WTC11 (cell line): ENCODE measurements at regions not wholly inside any gene's neighbourhood (a gene's known extent, or its start where the extent isn't known, plus 50 kb on each side); places are given as distances from the start of the nearest gene placed in this dataset.

Experiments
- ATAC-seq: fragments of 200-7000 bp; cut with Tn5 transposase; 2 replicates; pipeline ENCODE4 v1.10.0; 2021; ENCODE audit warnings: mild to moderate bottlenecking, moderate library complexity
- CTCF ChIA-PET: fragments of 300-600 bp; sonication (Branson Sonifier 250); formaldehyde crosslinking; loops from one replicate; lab custom pipeline; 2021; ENCODE audit warnings: antibody characterized with exemption; lab: Charles Lee
- POLR2A ChIA-PET: fragments of 350-600 bp; sonication (Branson Sonifier 250); formaldehyde crosslinking; loops from one replicate; lab custom pipeline; 2021; ENCODE audit warnings: antibody characterized with exemption; lab: Charles Lee
- DNase-seq: peaks from one replicate; pipeline ENCODE4 v3.0.0; 2021; ENCODE audit warnings: low spot score
- H3K27ac Mint-ChIP-seq: 2 replicates; pipeline ENCODE4 v1.8.0; 2021; ENCODE audit warnings: mixed read lengths
- H3K27me3 Mint-ChIP-seq: 2 replicates; pipeline ENCODE4 v1.8.0; 2021; ENCODE audit warnings: low read depth, mild to moderate bottlenecking, moderate library complexity, mixed read lengths
- H3K36me3 Mint-ChIP-seq: 2 replicates; pipeline ENCODE4 v1.8.0; 2021; ENCODE audit warnings: mixed read lengths
- H3K4me1 Mint-ChIP-seq: 2 replicates; pipeline ENCODE4 v1.8.0; 2022; ENCODE audit warnings: mixed read lengths
- H3K4me3 Mint-ChIP-seq: 2 replicates; pipeline ENCODE4 v1.8.0; 2021; ENCODE audit warnings: mild to moderate bottlenecking, moderate library complexity, mixed read lengths
- H3K9me3 Mint-ChIP-seq: 2 replicates; pipeline ENCODE4 v1.8.0; 2021; ENCODE audit warnings: mixed read lengths
- ARID4B ChIP-seq: sonication (generic); formaldehyde crosslinking; IDR thresholded peaks from 2 replicates; pipeline ENCODE4 v1.8.0; 2023; ENCODE audit warnings: missing genetic modification reagents, mild to moderate bottlenecking, borderline replicate concordance
- ATF1 ChIP-seq: sonication (generic); formaldehyde crosslinking; IDR thresholded peaks from 2 replicates; pipeline ENCODE4 v1.8.1; 2023; ENCODE audit warnings: mild to moderate bottlenecking, moderate library complexity, missing genetic modification reagents
- CDX4 ChIP-seq: fragments of 250-450 bp; sonication (Bioruptor Pico); IDR thresholded peaks from 2 replicates; pipeline ENCODE4 v1.9.0; 2021; ENCODE audit warnings: moderate library complexity, mild to moderate bottlenecking, inconsistent platforms, borderline replicate concordance
- E2F5 ChIP-seq: sonication (generic); formaldehyde crosslinking; IDR thresholded peaks from 2 replicates; pipeline ENCODE4 v1.8.1; 2022; ENCODE audit warnings: mild to moderate bottlenecking, moderate library complexity, missing genetic modification reagents
- ETV6 ChIP-seq: sonication (generic); formaldehyde crosslinking; IDR thresholded peaks from 2 replicates; pipeline ENCODE4 v1.8.1; 2022; ENCODE audit warnings: mild to moderate bottlenecking, missing genetic modification reagents
- GABPB1 ChIP-seq: sonication (generic); formaldehyde crosslinking; IDR thresholded peaks from 2 replicates; pipeline ENCODE4 v1.8.1; 2023; ENCODE audit warnings: mild to moderate bottlenecking, missing genetic modification reagents
- GRHL2 ChIP-seq: fragments of 250-450 bp; sonication (Bioruptor Pico); IDR thresholded peaks from 2 replicates; pipeline ENCODE4 v1.8.0; 2022; ENCODE audit warnings: mild to moderate bottlenecking, moderate library complexity; ENCODE audit not compliant: insufficient replicate concordance, severe bottlenecking
- HMGXB4 ChIP-seq: sonication (generic); formaldehyde crosslinking; IDR thresholded peaks from 2 replicates; pipeline ENCODE4 v1.8.1; 2023; ENCODE audit warnings: mild to moderate bottlenecking, moderate library complexity, missing genetic modification reagents
- JAZF1 ChIP-seq: fragments of 250-450 bp; sonication (Bioruptor Pico); IDR thresholded peaks from 2 replicates; pipeline ENCODE4 v1.9.0; 2021; ENCODE audit warnings: moderate library complexity, mild to moderate bottlenecking, inconsistent platforms
- TCF7 ChIP-seq: sonication (generic); formaldehyde crosslinking; IDR thresholded peaks from 2 replicates; pipeline ENCODE4 v1.8.0; 2022; ENCODE audit warnings: mild to moderate bottlenecking, low read depth, missing genetic modification reagents, moderate library complexity
- USF1 ChIP-seq: sonication (generic); formaldehyde crosslinking; IDR thresholded peaks from 2 replicates; pipeline ENCODE4 v1.8.0; 2022; ENCODE audit warnings: mild to moderate bottlenecking, missing genetic modification reagents
- ZNF219 ChIP-seq: sonication (generic); formaldehyde crosslinking; IDR thresholded peaks from 2 replicates; pipeline ENCODE4 v1.8.0; 2023; ENCODE audit warnings: missing genetic modification reagents, mild to moderate bottlenecking, borderline replicate concordance
- ZNF532 ChIP-seq: fragments of 250-450 bp; sonication (Bioruptor Pico); IDR thresholded peaks from 2 replicates; pipeline ENCODE4 v1.9.0; 2021; ENCODE audit warnings: mild to moderate bottlenecking, borderline replicate concordance
- TF ChIP-seq, protein P1 (sequence below): sonication (generic); formaldehyde crosslinking; IDR thresholded peaks from 2 replicates; pipeline ENCODE4 v1.8.1; 2023; ENCODE audit warnings: mild to moderate bottlenecking, missing genetic modification reagents, borderline replicate concordance

- Mint-ChIP-seq H3K27ac (0 out of 2 replicates have a peak overlapping the region, but pooled peaks have one; percentile 54), H3K9me3 (no peaks in the 10 kb centered on the region), H3K27me3 (no peaks in the 10 kb centered on the region), H3K4me3 (no peak overlapping the region), H3K36me3 (no peaks in the 10 kb centered on the region), H3K4me1 (peaks cover 3% of the 10 kb centered on the region; the same call in 1 of the 2 replicates)
- POLR2A ChIA-PET: no interaction called here
- ATAC-seq: no peak
- TF ChIP-seq HMGXB4 (no peak), E2F5 (CRISPR knock-in tag) (no peak), JAZF1 (CRISPR knock-in tag) (no peak), CDX4 (no peak), ARID4B (CRISPR knock-in tag) (no peak), ZNF532 (CRISPR knock-in tag) (no peak)
- CTCF ChIA-PET: no interaction called here
- DNase-seq: no peak
Measured at GRCh38 chr3:148042663-148043445, 633.7 kb downstream of the ZIC1 start.

- Mint-ChIP-seq H3K4me3 (no peak overlapping the region), H3K4me1 (peaks cover 3% of the 10 kb centered on the region; the same call in 1 of the 2 replicates), H3K36me3 (peaks cover 3% of the 10 kb centered on the region), H3K27ac (no peak overlapping the region), H3K9me3 (no peaks in the 10 kb centered on the region), H3K27me3 (no peaks in the 10 kb centered on the region)
- CTCF ChIA-PET: no interaction called here
- no peak for TF ChIP-seq HMGXB4
- TF ChIP-seq ETV6: no peak
- TF ChIP-seq, protein P1, sequence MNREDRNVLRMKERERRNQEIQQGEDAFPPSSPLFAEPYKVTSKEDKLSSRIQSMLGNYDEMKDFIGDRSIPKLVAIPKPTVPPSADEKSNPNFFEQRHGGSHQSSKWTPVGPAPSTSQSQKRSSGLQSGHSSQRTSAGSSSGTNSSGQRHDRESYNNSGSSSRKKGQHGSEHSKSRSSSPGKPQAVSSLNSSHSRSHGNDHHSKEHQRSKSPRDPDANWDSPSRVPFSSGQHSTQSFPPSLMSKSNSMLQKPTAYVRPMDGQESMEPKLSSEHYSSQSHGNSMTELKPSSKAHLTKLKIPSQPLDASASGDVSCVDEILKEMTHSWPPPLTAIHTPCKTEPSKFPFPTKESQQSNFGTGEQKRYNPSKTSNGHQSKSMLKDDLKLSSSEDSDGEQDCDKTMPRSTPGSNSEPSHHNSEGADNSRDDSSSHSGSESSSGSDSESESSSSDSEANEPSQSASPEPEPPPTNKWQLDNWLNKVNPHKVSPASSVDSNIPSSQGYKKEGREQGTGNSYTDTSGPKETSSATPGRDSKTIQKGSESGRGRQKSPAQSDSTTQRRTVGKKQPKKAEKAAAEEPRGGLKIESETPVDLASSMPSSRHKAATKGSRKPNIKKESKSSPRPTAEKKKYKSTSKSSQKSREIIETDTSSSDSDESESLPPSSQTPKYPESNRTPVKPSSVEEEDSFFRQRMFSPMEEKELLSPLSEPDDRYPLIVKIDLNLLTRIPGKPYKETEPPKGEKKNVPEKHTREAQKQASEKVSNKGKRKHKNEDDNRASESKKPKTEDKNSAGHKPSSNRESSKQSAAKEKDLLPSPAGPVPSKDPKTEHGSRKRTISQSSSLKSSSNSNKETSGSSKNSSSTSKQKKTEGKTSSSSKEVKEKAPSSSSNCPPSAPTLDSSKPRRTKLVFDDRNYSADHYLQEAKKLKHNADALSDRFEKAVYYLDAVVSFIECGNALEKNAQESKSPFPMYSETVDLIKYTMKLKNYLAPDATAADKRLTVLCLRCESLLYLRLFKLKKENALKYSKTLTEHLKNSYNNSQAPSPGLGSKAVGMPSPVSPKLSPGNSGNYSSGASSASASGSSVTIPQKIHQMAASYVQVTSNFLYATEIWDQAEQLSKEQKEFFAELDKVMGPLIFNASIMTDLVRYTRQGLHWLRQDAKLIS (CRISPR knock-in tag): no peak
- TF ChIP-seq GABPB1 (CRISPR knock-in tag): no peak
- TF ChIP-seq USF1 (CRISPR knock-in tag): no peak
- TF ChIP-seq TCF7: no peak
- no peak for TF ChIP-seq GRHL2 (CRISPR knock-in tag)
- no peak for TF ChIP-seq ZNF219 (CRISPR knock-in tag)
- no peak for TF ChIP-seq ATF1
- no peak for ATAC-seq
- POLR2A ChIA-PET: no interaction called here
- no peak for DNase-seq
Measured at GRCh38 chr3:148044151-148044550, 635.0 kb downstream of the ZIC1 start.
